ENCODE measurements at regions not wholly inside any gene's neighbourhood (a gene's known extent, or its start where the extent isn't known, plus 50 kb on each side); places are given as distances from the start of the nearest gene placed in this dataset.

DNA sequence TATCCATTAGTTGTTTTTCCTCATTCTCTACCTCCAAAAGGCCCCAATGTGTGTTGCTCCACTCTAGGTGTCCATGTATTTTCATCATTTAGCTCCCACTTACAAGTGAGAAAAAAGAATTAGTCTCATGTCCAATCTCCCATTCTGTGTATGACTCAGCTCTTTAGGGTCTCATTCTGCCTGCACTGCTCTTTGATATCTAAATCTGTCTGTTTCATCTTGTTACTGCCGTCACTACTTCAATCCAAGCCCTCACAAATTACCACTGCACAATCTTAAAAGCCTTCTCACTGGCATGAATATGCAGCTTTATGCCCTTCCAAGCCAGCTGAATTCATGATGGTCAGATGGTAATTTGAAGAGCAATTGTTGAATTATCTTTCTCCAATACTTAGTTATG lies 480.5 kb downstream of the TRIB2 start:
- TF ChIP-seq, protein P1, sequence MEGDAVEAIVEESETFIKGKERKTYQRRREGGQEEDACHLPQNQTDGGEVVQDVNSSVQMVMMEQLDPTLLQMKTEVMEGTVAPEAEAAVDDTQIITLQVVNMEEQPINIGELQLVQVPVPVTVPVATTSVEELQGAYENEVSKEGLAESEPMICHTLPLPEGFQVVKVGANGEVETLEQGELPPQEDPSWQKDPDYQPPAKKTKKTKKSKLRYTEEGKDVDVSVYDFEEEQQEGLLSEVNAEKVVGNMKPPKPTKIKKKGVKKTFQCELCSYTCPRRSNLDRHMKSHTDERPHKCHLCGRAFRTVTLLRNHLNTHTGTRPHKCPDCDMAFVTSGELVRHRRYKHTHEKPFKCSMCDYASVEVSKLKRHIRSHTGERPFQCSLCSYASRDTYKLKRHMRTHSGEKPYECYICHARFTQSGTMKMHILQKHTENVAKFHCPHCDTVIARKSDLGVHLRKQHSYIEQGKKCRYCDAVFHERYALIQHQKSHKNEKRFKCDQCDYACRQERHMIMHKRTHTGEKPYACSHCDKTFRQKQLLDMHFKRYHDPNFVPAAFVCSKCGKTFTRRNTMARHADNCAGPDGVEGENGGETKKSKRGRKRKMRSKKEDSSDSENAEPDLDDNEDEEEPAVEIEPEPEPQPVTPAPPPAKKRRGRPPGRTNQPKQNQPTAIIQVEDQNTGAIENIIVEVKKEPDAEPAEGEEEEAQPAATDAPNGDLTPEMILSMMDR (IDR thresholded peaks at IDR 0.05; ENCODE audit: borderline replicate concordance): no peak

DNA sequence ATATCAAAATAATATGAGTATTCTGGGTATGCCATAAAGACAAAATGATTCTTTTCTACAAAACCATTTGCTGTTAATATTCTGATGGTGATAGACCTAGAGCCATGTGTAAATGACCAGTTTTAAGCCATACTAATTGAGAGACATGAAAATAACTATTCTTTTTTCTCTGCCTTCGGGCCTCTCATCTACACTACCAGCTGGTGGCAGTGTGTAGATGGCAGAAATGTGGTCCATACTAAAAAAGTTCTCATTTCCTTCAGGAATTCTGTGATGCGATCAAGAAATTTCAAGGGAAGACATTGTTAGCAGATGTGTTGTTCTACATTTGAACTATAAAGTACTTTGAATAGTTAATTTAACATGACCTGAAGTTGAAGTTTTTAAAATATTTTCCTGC lies 485.2 kb downstream of the TRIB2 start:
- Histone ChIP-seq H3K9me3 (replicated peaks) (no peaks in the 10 kb centered on the region), H3K36me3 (no peaks in the 10 kb centered on the region), H3K27me3 (ENCODE audit: low read depth) (no peaks in the 10 kb centered on the region), H3K4me1 (no peaks in the 10 kb centered on the region), H3K27ac (replicated peaks) (no peak overlapping the region), H3K4me3 (no peak overlapping the region)
- no peak for DNase-seq
- TF ChIP-seq, protein P1 (IDR thresholded peaks at IDR 0.05; ENCODE audit: borderline replicate concordance): no peak
- intact Hi-C loops (cut with micrococcal nuclease): no loop called here

More for the DNA sequence above, 480.5 kb downstream of the TRIB2 start:
- Histone ChIP-seq H3K4me3 (no peak overlapping the region), H3K27ac (replicated peaks) (no peak overlapping the region), H3K27me3 (ENCODE audit: low read depth) (no peaks in the 10 kb centered on the region), H3K4me1 (no peaks in the 10 kb centered on the region), H3K9me3 (replicated peaks) (no peaks in the 10 kb centered on the region), H3K36me3 (no peaks in the 10 kb centered on the region)
- intact Hi-C loops (cut with micrococcal nuclease): no loop called here
- DNase-seq: no peak

DNA sequence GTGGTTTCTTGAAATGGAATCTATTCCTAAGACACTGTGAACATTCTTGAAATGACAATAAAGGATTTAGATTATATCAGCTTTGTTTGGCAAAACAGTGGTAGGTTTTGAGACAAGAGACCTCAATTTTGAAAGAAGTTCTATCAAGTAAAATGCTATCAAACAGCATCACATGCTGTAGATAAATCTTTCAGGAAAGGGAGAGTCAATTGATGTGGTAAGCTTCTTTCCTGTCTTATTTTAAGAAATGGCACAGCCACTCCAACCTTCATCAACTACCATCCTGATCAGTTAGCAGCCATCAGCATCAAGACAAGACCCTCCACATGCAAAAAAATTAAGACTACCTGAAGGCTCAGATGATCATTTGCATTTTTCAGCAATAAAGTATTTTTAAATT lies 495.4 kb downstream of the TRIB2 start:
- no peak for DNase-seq
- no peak overlapping the region for H3K4me3 ChIP-seq
- no peaks in the 10 kb centered on the region for H3K27me3 ChIP-seq (ENCODE audit: low read depth)
- TF ChIP-seq, protein P1 (IDR thresholded peaks at IDR 0.05; ENCODE audit: borderline replicate concordance): no peak
- no peak overlapping the region for H3K27ac ChIP-seq (replicated peaks)
- peaks cover 26% of the 10 kb centered on the region for H3K9me3 ChIP-seq (replicated peaks)
- no peaks in the 10 kb centered on the region for H3K4me1 ChIP-seq
- intact Hi-C loops (cut with micrococcal nuclease): no loop called here
- H3K36me3 ChIP-seq: no peaks in the 10 kb centered on the region

DNA sequence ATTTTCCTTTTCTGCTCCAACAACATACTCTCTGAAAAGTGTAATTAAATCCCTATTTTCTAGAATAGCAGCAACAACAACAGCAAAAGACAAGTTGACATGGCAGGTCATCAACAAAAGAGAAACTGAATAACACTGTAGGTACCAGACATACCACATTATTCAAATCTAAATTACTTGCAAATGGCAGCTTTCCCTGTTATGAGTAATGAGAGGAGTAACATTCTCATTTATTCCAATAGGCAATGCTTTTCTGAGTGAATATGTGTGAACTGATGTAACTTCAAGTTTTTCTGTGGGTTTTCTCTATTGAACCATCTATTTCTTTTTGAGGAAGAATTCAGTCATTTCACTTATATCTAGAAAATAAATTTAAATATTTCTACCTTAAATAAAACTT lies 501.5 kb downstream of the TRIB2 start:
- intact Hi-C loops (cut with micrococcal nuclease): no loop called here
- no peaks in the 10 kb centered on the region for H3K36me3 ChIP-seq
- peaks cover 9% of the 10 kb centered on the region for H3K9me3 ChIP-seq (replicated peaks)
- no peaks in the 10 kb centered on the region for H3K27me3 ChIP-seq (ENCODE audit: low read depth)
- TF ChIP-seq, protein P1 (IDR thresholded peaks at IDR 0.05; ENCODE audit: borderline replicate concordance): no peak
- DNase-seq: no peak
- H3K4me3 ChIP-seq: no peak overlapping the region
- no peak overlapping the region for H3K27ac ChIP-seq (replicated peaks)
- H3K4me1 ChIP-seq: no peaks in the 10 kb centered on the region

DNA sequence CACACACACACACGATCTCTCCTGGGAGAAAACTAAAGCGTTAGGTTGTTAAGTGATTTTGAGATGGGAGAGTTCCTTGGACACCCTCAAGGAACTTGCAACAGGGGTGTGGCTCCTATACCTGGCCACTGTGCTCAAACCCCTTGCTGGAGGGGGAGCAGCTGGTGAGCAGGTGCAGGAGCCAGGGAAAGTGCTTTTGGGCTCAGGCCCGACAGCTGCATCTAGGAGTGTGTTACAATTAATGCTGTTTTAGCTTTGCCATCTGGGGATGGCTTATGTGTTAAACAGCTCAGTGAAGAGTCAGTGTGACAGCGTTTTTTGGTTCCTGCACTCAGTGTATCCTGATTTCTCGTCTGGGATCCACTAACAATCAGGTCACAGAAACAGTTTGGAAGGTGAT lies 510.8 kb downstream of the TRIB2 start:
- TF ChIP-seq, protein P1 (IDR thresholded peaks at IDR 0.05; ENCODE audit: borderline replicate concordance): no peak

DNA sequence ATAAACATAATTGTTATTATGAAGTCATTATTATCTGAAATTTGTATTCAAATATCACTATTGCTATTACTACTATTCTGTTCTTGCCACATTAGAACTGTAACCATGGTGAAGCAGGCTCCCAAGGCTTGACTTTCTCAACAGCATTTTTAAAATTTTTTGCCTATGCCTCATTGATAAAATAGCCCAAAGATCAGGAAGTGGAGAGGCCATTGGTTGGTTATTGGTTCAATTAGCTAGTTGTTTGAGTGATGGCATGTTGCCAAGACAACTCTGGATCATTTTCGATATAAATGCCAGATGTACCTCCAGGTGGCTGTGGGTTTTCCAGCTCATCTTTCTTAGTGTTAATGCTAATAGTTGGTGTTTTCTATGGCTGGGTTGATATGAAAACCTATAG lies 513.5 kb downstream of the TRIB2 start:
- DNase-seq: no peak
- Histone ChIP-seq H3K4me3 (no peak overlapping the region), H3K36me3 (no peaks in the 10 kb centered on the region), H3K4me1 (no peaks in the 10 kb centered on the region), H3K9me3 (replicated peaks) (no peaks in the 10 kb centered on the region), H3K27me3 (ENCODE audit: low read depth) (peaks cover 3% of the 10 kb centered on the region), H3K27ac (replicated peaks) (no peak overlapping the region)
- TF ChIP-seq, protein P1 (IDR thresholded peaks at IDR 0.05; ENCODE audit: borderline replicate concordance): no peak
- intact Hi-C loops (cut with micrococcal nuclease): no loop called here

More for the DNA sequence above, 510.8 kb downstream of the TRIB2 start:
- Histone ChIP-seq H3K9me3 (replicated peaks) (no peaks in the 10 kb centered on the region), H3K4me3 (no peak overlapping the region), H3K27ac (replicated peaks) (no peak overlapping the region), H3K4me1 (no peaks in the 10 kb centered on the region), H3K27me3 (ENCODE audit: low read depth) (peaks cover 3% of the 10 kb centered on the region), H3K36me3 (no peaks in the 10 kb centered on the region)
- no peak for DNase-seq
- intact Hi-C loops (cut with micrococcal nuclease): no loop called here

Data from left ventricle myocardium inferior (tissue), 1 donor.